H9 (cell line): ENCODE measurements at regions not wholly inside any gene's neighbourhood (a gene's known extent, or its start where the extent isn't known, plus 50 kb on each side); places are given as distances from the start of the nearest gene placed in this dataset.

Experiments used
- DNase-seq: peaks from one replicate; pipeline ENCODE4 v3.0.0-alpha.2; 2017
- H2AFZ ChIP-seq: one replicate; pipeline ENCODE4 v1.6.1; 2013; ENCODE audit warnings: mild to moderate bottlenecking, low read length, control low read depth, moderate library complexity
- H2AK5ac ChIP-seq: 2 replicates; pipeline ENCODE4 v1.6.1; 2013; ENCODE audit warnings: low read length, control low read depth, mixed read lengths; ENCODE audit not compliant: insufficient read length
- H2BK120ac ChIP-seq: one replicate; pipeline ENCODE4 v1.6.1; 2013; ENCODE audit warnings: low read depth, mild to moderate bottlenecking, low read length, control low read depth, inconsistent platforms; ENCODE audit not compliant: poor library complexity, severe bottlenecking
- H2BK12ac ChIP-seq: 2 replicates; pipeline ENCODE4 v1.6.1; 2013; ENCODE audit warnings: low read length, control low read depth, mixed read lengths, low read depth; ENCODE audit not compliant: insufficient read length
- H2BK15ac ChIP-seq: 2 replicates; pipeline ENCODE4 v1.6.1; 2013; ENCODE audit warnings: low read depth, low read length, control low read depth
- H2BK20ac ChIP-seq: one replicate; pipeline ENCODE4 v1.6.1; 2013; ENCODE audit warnings: low read depth, mild to moderate bottlenecking, low read length, control low read depth, inconsistent platforms; ENCODE audit not compliant: poor library complexity, severe bottlenecking
- H2BK5ac ChIP-seq: 2 replicates; pipeline ENCODE4 v1.6.1; 2013; ENCODE audit warnings: low read length, control low read depth, mixed read lengths; ENCODE audit not compliant: insufficient read length
- H3K14ac ChIP-seq: 2 replicates; pipeline ENCODE4 v1.6.1; 2013; ENCODE audit warnings: low read length, control low read depth; ENCODE audit not compliant: insufficient read depth
- H3K18ac ChIP-seq: 2 replicates; pipeline ENCODE4 v1.6.1; 2013; ENCODE audit warnings: low read depth, mild to moderate bottlenecking, mixed read lengths, low read length, control low read depth; ENCODE audit not compliant: insufficient read length
- H3K23ac ChIP-seq: 2 replicates; pipeline ENCODE4 v1.6.1; 2013; ENCODE audit warnings: low read length, control low read depth, mixed read lengths, low read depth; ENCODE audit not compliant: insufficient read length
- H3K23me2 ChIP-seq: 2 replicates; pipeline ENCODE4 v1.6.1; 2013; ENCODE audit warnings: low read depth, mild to moderate bottlenecking, mixed read lengths, low read length, control low read depth; ENCODE audit not compliant: insufficient read length, poor library complexity, severe bottlenecking
- H3K27ac ChIP-seq: 2 replicates; pipeline ENCODE4 v1.5.1; 2013; ENCODE audit warnings: low read length, control low read depth, mixed read lengths, low read depth; ENCODE audit not compliant: insufficient read length
- H3K27me3 ChIP-seq: 2 replicates; pipeline ENCODE4 v1.6.1; 2013; ENCODE audit warnings: low read length, control low read depth, inconsistent platforms; ENCODE audit not compliant: insufficient read depth
- H3K4ac ChIP-seq: 2 replicates; pipeline ENCODE4 v1.6.1; 2013; ENCODE audit warnings: low read depth, mild to moderate bottlenecking, control low read depth, inconsistent platforms, low read length, moderate library complexity
- H3K4me1 ChIP-seq: 2 replicates; pipeline ENCODE4 v1.6.1; 2013; ENCODE audit warnings: low read length, control low read depth, inconsistent platforms; ENCODE audit not compliant: insufficient read depth
- H3K4me2 ChIP-seq: 2 replicates; pipeline ENCODE4 v1.6.1; 2013; ENCODE audit warnings: low read length, control low read depth, mixed read lengths; ENCODE audit not compliant: insufficient read length, insufficient read depth
- H3K56ac ChIP-seq: 2 replicates; pipeline ENCODE4 v1.6.1; 2013; ENCODE audit warnings: low read depth, mild to moderate bottlenecking, mixed read lengths, low read length, control low read depth; ENCODE audit not compliant: insufficient read length
- H3K79me1 ChIP-seq: 2 replicates; pipeline ENCODE4 v1.6.1; 2013; ENCODE audit warnings: low read depth, mild to moderate bottlenecking, moderate library complexity, low read length, control low read depth, inconsistent platforms; ENCODE audit not compliant: insufficient read depth, poor library complexity, severe bottlenecking
- H3K79me2 ChIP-seq: 2 replicates; pipeline ENCODE4 v1.6.1; 2013; ENCODE audit warnings: low read length, control low read depth, inconsistent platforms; ENCODE audit not compliant: insufficient read depth
- H3K9ac ChIP-seq: 2 replicates; pipeline ENCODE4 v1.6.1; 2013; ENCODE audit warnings: low read length, control low read depth, mixed read lengths; ENCODE audit not compliant: insufficient read length; ENCODE audit errors: extremely low read depth
- H3K9me3 ChIP-seq: one replicate; pipeline ENCODE4 v1.6.1; 2013; ENCODE audit warnings: low read depth, low read length, inconsistent platforms; ENCODE audit not compliant: control insufficient read depth
- H3T11ph ChIP-seq: one replicate; pipeline ENCODE4 v1.6.1; 2013; ENCODE audit warnings: mild to moderate bottlenecking, low read length, control low read depth, inconsistent platforms
- H4K20me1 ChIP-seq: one replicate; pipeline ENCODE4 v1.6.1; 2013; ENCODE audit not compliant: control insufficient read depth, insufficient read length, insufficient read depth
- H4K5ac ChIP-seq: 2 replicates; pipeline ENCODE4 v1.6.1; 2013; ENCODE audit warnings: low read depth, mild to moderate bottlenecking, mixed read lengths, low read length, control low read depth; ENCODE audit not compliant: insufficient read length
- H4K8ac ChIP-seq: replicated peaks from 2 replicates; pipeline ENCODE4 v1.6.1; 2013; ENCODE audit warnings: low read length, control low read depth, mixed read lengths, low read depth; ENCODE audit not compliant: insufficient read length
- H4K91ac ChIP-seq: 2 replicates; pipeline ENCODE4 v1.6.1; 2013; ENCODE audit warnings: low read depth, mild to moderate bottlenecking, moderate library complexity, mixed read lengths, low read length, control low read depth; ENCODE audit not compliant: insufficient read length
- H3K27ac Mint-ChIP-seq, 3 experiments: 2 replicates in 2 of 3; 3 replicates in 1 of 3; pipeline ENCODE4 v1.8.0; 2020 to 2021; ENCODE audit warnings: mixed read lengths in 3 of 3, mild to moderate bottlenecking in 1 of 3, moderate library complexity in 1 of 3
- H3K27me3 Mint-ChIP-seq: 2 replicates; pipeline ENCODE4 v1.8.0; 2021; ENCODE audit warnings: low read depth, mild to moderate bottlenecking, moderate library complexity, mixed read lengths
- H3K36me3 Mint-ChIP-seq, 3 experiments: 2 replicates in 2 of 3; 3 replicates in 1 of 3; pipeline ENCODE4 v1.8.0; 2020 to 2021; ENCODE audit warnings: low read depth in 3 of 3, mixed read lengths in 3 of 3; ENCODE audit not compliant: insufficient read depth in 1 of 3
- H3K4me1 Mint-ChIP-seq, 2 experiments: 2 replicates each; pipeline ENCODE4 v1.8.0; 2020; ENCODE audit warnings: mixed read lengths in 2 of 2
- H3K4me3 Mint-ChIP-seq, 2 experiments: 2 replicates in 1 of 2; 3 replicates in 1 of 2; pipeline ENCODE4 v1.8.0; 2020 to 2021; ENCODE audit warnings: mild to moderate bottlenecking in 2 of 2, mixed read lengths in 2 of 2, moderate library complexity in 1 of 2
- H3K9me3 Mint-ChIP-seq, 2 experiments: 2 replicates in 1 of 2; 3 replicates in 1 of 2; pipeline ENCODE4 v1.8.0; 2020; ENCODE audit warnings: mild to moderate bottlenecking in 2 of 2, mixed read lengths in 2 of 2, moderate library complexity in 1 of 2
- CTCF ChIP-seq: fragments of 200-600 bp; sonication (generic); conservative IDR thresholded peaks from 3 replicates; pipeline ENCODE4 v1.8.0; 2021; ENCODE audit warnings: antibody characterized with exemption, mild to moderate bottlenecking

DNA sequence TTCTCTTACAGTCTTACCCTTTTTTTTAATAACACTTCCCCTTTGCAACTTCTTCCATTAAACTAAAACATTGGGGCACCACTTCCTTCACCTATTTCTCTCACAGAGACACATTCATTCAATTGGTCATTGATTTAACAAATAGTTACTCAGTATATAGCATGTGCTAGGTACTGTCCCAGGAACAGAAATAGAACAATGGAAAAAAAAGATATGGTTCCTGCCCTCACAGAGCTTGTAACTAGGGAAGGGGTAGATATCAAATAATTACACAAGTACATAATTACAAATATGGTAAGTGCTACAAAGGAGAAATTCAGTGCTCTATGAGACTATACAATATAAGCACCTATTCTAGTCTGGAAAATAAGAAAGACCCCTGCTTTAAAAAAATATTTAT, 165.5 kb upstream of the RBBP8 start:
- Mint-ChIP-seq H3K27me3 (peaks cover 2% of the 10 kb centered on the region; the same call in 1 of the 2 replicates), H3K27ac (no peak overlapping the region), H3K4me1 (no peaks in the 10 kb centered on the region), H3K9me3 (peaks cover 6 to 17% of the 10 kb centered on the region in 2 experiments; a peak in 4 of 5 replicates), H3K4me3 (no peak overlapping the region), H3K36me3 (no peaks in the 10 kb centered on the region; a peak in 1 of 7 replicates)
- H2BK5ac ChIP-seq = no peak overlapping the region
- no peaks in the 10 kb centered on the region for H4K20me1 ChIP-seq
- H3K27ac ChIP-seq = no peak overlapping the region
- H4K91ac ChIP-seq = no peak overlapping the region
- no peak overlapping the region for H3K23ac ChIP-seq
- H3T11ph ChIP-seq = no peak overlapping the region
- DNase-seq = no peak
- no peaks in the 10 kb centered on the region for H3K27me3 ChIP-seq
- H3K56ac ChIP-seq = no peak overlapping the region
- no peak overlapping the region for H2BK20ac ChIP-seq
- no peak overlapping the region for H3K9ac ChIP-seq
- no peak overlapping the region for H2AFZ ChIP-seq
- no peaks in the 10 kb centered on the region for H3K23me2 ChIP-seq
- no peak for TF ChIP-seq CTCF
- H3K9me3 ChIP-seq = no peaks in the 10 kb centered on the region
- no peak overlapping the region for H2BK120ac ChIP-seq
- no peak overlapping the region for H2BK12ac ChIP-seq
- H2AK5ac ChIP-seq = no peak overlapping the region
- H3K79me2 ChIP-seq = no peaks in the 10 kb centered on the region
- H3K4ac ChIP-seq = no peak overlapping the region
- H4K5ac ChIP-seq = no peak overlapping the region
- no peaks in the 10 kb centered on the region for H3K79me1 ChIP-seq
- H3K14ac ChIP-seq = no peak overlapping the region
- no peaks in the 10 kb centered on the region for H3K4me1 ChIP-seq
- H4K8ac ChIP-seq = no peak overlapping the region
- no peak overlapping the region for H2BK15ac ChIP-seq
- H3K18ac ChIP-seq = no peak overlapping the region
- H3K4me2 ChIP-seq = no peak overlapping the region
